Activated T-helper 2 cell treated with anti-CD3 and anti-CD28 coated beads, Interferon-gamma antibody, Interleukin-2, Interleukin-4, amounts not matched to agents 10 μg/mL and 5 μg/mL and 100 μg/mL, durations not matched to agents 14 hours and 24 hours and 36 hours (primary cell): ENCODE measurements at regions not wholly inside any gene's neighbourhood (a gene's known extent, or its start where the extent isn't known, plus 50 kb on each side); places are given as distances from the start of the nearest gene placed in this dataset.

Experiments
- DNase-seq: peaks from one replicate; pipeline ENCODE4 v3.0.0; 2021; ENCODE audit warnings: low spot score
- H3K27ac Mint-ChIP-seq: one replicate; pipeline ENCODE4 v1.8.0; 2021; ENCODE audit warnings: mixed read lengths
- H3K27me3 Mint-ChIP-seq: one replicate; pipeline ENCODE4 v1.8.0; 2021; ENCODE audit warnings: low read depth, mixed read lengths
- H3K36me3 Mint-ChIP-seq: one replicate; pipeline ENCODE4 v1.8.0; 2021; ENCODE audit warnings: low read depth, mixed read lengths
- H3K4me1 Mint-ChIP-seq: one replicate; pipeline ENCODE4 v1.8.0; 2021; ENCODE audit warnings: low read depth, mixed read lengths
- H3K4me3 Mint-ChIP-seq: one replicate; pipeline ENCODE4 v1.8.0; 2021; ENCODE audit warnings: low read depth, mild to moderate bottlenecking, moderate library complexity, mixed read lengths
- H3K9me3 Mint-ChIP-seq: one replicate; pipeline ENCODE4 v1.8.0; 2021; ENCODE audit warnings: mixed read lengths
- intact Hi-C: fragments of 100-400 bp; cut with micrococcal nuclease; formaldehyde crosslinking; loops from one replicate; pipeline ENCODE4 v1.15.1; 2023

GRCh38 chr7:113657603-113658002 is 261.2 kb downstream of the PPP1R3A start:
- Mint-ChIP-seq H3K9me3 (no peaks in the 10 kb centered on the region), H3K4me3 (no peak overlapping the region), H3K27ac (no peak overlapping the region), H3K4me1 (no peaks in the 10 kb centered on the region), H3K36me3 (no peaks in the 10 kb centered on the region), H3K27me3 (no peaks in the 10 kb centered on the region)
- no peak for DNase-seq
- intact Hi-C loops: no loop called here

GRCh38 chr7:113652501-113652900 is 266.3 kb downstream of the PPP1R3A start:
- H3K36me3 Mint-ChIP-seq: no peaks in the 10 kb centered on the region
- intact Hi-C loops: no loop called here
- no peaks in the 10 kb centered on the region for H3K27me3 Mint-ChIP-seq
- no peaks in the 10 kb centered on the region for H3K9me3 Mint-ChIP-seq
- H3K4me1 Mint-ChIP-seq: no peaks in the 10 kb centered on the region
- no peak for DNase-seq
- H3K27ac Mint-ChIP-seq: no peak overlapping the region
- no peak overlapping the region for H3K4me3 Mint-ChIP-seq

DNA sequence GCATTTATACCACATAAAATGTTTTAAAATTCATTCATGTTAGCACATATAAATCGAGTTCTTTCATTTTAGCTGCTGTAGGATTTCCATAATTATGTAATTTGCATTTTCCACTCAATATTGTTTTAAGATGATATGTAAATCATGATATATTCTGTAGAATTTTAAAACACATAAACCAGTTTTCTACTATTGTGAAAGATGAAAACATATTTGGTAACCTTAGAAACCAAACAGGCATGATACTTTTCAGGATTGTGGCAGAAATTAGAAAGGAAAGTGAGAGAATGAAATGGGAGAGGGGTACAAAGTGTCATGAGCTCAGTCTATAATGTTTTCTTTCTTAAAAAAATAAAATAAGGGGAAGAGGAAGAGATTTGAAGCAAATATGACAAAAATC is 269.3 kb downstream of the PPP1R3A start:
- DNase-seq: no peak
- no peak overlapping the region for H3K4me3 Mint-ChIP-seq
- H3K27me3 Mint-ChIP-seq: no peaks in the 10 kb centered on the region
- intact Hi-C loops: no loop called here
- H3K9me3 Mint-ChIP-seq: no peaks in the 10 kb centered on the region
- H3K4me1 Mint-ChIP-seq: no peaks in the 10 kb centered on the region
- H3K36me3 Mint-ChIP-seq: no peaks in the 10 kb centered on the region
- H3K27ac Mint-ChIP-seq: no peak overlapping the region

GRCh38 chr7:113639221-113639620 is 279.6 kb downstream of the PPP1R3A start:
- H3K36me3 Mint-ChIP-seq: no peaks in the 10 kb centered on the region
- H3K9me3 Mint-ChIP-seq: no peaks in the 10 kb centered on the region
- intact Hi-C loops: no loop called here
- H3K4me3 Mint-ChIP-seq: no peak overlapping the region
- no peaks in the 10 kb centered on the region for H3K4me1 Mint-ChIP-seq
- H3K27me3 Mint-ChIP-seq: no peaks in the 10 kb centered on the region
- no peak overlapping the region for H3K27ac Mint-ChIP-seq
- DNase-seq: no peak

- no peak for DNase-seq
- H3K4me3 Mint-ChIP-seq: no peak overlapping the region
- intact Hi-C loops: no loop called here
- no peak overlapping the region for H3K27ac Mint-ChIP-seq
- H3K9me3 Mint-ChIP-seq: no peaks in the 10 kb centered on the region
- no peaks in the 10 kb centered on the region for H3K36me3 Mint-ChIP-seq
- H3K4me1 Mint-ChIP-seq: no peaks in the 10 kb centered on the region
- no peaks in the 10 kb centered on the region for H3K27me3 Mint-ChIP-seq
Measured at GRCh38 chr7:113636727-113637421, 281.9 kb downstream of the PPP1R3A start.

DNA sequence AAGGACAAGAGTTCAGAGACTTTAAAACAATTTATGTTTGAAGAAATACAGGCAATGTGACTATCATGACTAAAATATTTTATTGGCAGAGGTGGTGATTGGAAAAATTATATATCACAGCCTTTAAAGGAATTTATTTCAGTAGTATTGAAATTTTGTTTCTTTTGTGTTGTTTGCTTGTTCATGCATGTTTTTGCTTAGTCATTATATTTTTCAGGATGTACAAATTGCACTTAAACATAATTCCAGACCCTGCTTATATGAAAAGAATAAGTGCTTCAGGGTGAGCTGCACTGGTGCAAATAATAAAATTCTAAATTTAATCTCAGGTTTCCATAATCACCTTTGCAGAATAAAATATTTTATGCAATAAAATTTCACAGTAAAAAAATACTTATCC is 283.3 kb downstream of the PPP1R3A start:
- Mint-ChIP-seq H3K27me3 (no peaks in the 10 kb centered on the region), H3K36me3 (no peaks in the 10 kb centered on the region), H3K27ac (no peak overlapping the region), H3K9me3 (no peaks in the 10 kb centered on the region), H3K4me3 (no peak overlapping the region), H3K4me1 (no peaks in the 10 kb centered on the region)
- intact Hi-C loops: no loop called here
- no peak for DNase-seq

DNA sequence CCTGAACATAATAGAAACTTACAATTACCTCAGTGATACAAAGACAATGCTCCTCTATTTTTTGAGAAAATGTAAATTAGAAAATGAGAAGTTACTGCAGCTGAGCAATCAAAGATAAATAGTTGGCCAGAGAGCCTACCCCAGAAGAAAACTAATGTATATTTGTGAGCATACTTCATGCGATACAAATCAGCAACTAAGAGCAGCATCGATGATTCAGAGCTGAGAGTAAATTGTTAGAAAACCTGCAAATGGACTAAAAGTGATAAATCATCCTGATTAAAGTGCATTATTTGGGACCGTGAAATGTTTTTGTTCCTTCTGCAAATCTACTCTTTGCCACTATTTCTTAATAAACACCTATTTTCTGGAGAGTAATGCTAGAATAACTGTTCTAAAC is 285.7 kb downstream of the PPP1R3A start:
- intact Hi-C loops: no loop called here
- H3K4me3 Mint-ChIP-seq: no peak overlapping the region
- H3K9me3 Mint-ChIP-seq: no peaks in the 10 kb centered on the region
- H3K27ac Mint-ChIP-seq: no peak overlapping the region
- no peaks in the 10 kb centered on the region for H3K36me3 Mint-ChIP-seq
- H3K27me3 Mint-ChIP-seq: no peaks in the 10 kb centered on the region
- DNase-seq: no peak
- H3K4me1 Mint-ChIP-seq: no peaks in the 10 kb centered on the region

GRCh38 chr7:113628948-113629847 is 289.6 kb downstream of the PPP1R3A start:
- Mint-ChIP-seq H3K36me3 (no peaks in the 10 kb centered on the region), H3K9me3 (no peaks in the 10 kb centered on the region), H3K27ac (no peak overlapping the region), H3K27me3 (no peaks in the 10 kb centered on the region), H3K4me1 (no peaks in the 10 kb centered on the region), H3K4me3 (no peak overlapping the region)
- intact Hi-C loops: no loop called here
- no peak for DNase-seq

DNA sequence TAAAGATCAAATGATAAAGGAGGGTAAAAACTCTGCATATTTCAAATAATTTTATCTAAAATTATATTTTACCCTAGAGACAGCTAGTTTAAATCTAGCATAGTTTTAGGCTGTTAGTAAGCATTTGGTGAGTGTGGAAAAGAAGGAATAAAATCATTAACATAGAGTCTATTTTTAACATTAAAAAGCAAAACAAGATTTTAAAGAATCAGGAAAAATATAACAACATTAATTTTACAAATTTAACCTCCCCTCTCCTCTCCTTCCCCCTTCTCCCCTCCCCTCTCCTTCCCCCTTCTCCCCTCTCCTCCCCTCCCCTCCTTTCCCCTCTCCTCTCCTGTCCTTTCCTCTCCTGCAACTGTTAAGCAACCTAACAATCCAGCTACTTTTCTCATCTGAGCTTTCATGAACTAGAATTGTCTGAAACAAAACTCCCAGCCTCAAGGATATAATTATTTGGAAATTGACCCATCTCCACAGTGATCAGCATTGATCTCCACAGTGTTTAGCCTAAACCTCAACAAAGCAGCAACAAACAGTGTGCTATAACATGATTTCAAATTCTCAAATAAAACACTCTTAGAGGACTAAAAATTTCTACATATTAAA is 293.2 kb downstream of the PPP1R3A start:
- no peaks in the 10 kb centered on the region for H3K4me1 Mint-ChIP-seq
- peaks cover 6% of the 10 kb centered on the region for H3K9me3 Mint-ChIP-seq
- H3K27me3 Mint-ChIP-seq: no peaks in the 10 kb centered on the region
- intact Hi-C loops: no loop called here
- H3K27ac Mint-ChIP-seq: no peak overlapping the region
- no peaks in the 10 kb centered on the region for H3K36me3 Mint-ChIP-seq
- H3K4me3 Mint-ChIP-seq: no peak overlapping the region
- DNase-seq: no peak

- H3K4me3 Mint-ChIP-seq: no peak overlapping the region
- peaks cover 13% of the 10 kb centered on the region for H3K9me3 Mint-ChIP-seq
- no peaks in the 10 kb centered on the region for H3K36me3 Mint-ChIP-seq
- no peak for DNase-seq
- no peak overlapping the region for H3K27ac Mint-ChIP-seq
- H3K4me1 Mint-ChIP-seq: no peaks in the 10 kb centered on the region
- intact Hi-C loops: no loop called here
- H3K27me3 Mint-ChIP-seq: no peaks in the 10 kb centered on the region
Measured at GRCh38 chr7:113622796-113623195, 296.0 kb downstream of the PPP1R3A start.

DNA sequence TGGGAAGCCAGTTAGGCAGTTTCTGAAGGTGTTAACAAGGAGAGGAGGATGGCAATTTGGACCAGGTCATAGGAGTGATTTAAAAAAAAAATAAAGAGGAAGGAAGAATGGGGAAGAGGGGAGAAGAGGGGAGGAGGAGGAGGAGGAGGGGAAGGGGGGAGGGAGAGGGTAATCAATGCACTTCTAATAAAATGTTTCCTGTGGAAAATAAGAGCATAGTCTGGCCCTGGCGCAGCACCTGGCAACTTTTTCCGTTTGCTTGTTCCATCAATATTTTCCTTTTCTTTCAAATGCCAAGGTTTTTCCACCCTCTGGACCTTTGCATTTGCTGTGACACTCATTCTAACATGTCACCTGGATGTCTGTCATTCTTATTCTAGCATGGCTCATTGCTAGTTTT is 308.2 kb downstream of the PPP1R3A start:
- DNase-seq: no peak
- Mint-ChIP-seq H3K27ac (no peak overlapping the region), H3K4me3 (no peak overlapping the region), H3K9me3 (no peaks in the 10 kb centered on the region), H3K36me3 (no peaks in the 10 kb centered on the region), H3K27me3 (no peaks in the 10 kb centered on the region), H3K4me1 (no peaks in the 10 kb centered on the region)
- intact Hi-C loops: no loop called here

- Mint-ChIP-seq H3K9me3 (no peaks in the 10 kb centered on the region), H3K27me3 (no peaks in the 10 kb centered on the region), H3K4me1 (no peaks in the 10 kb centered on the region), H3K36me3 (no peaks in the 10 kb centered on the region), H3K27ac (no peak overlapping the region), H3K4me3 (no peak overlapping the region)
- no peak for DNase-seq
- intact Hi-C loops: no loop called here
Measured at GRCh38 chr7:113608782-113609181, 310.0 kb downstream of the PPP1R3A start.

- Mint-ChIP-seq H3K4me3 (no peak overlapping the region), H3K4me1 (no peaks in the 10 kb centered on the region)
Measured at GRCh38 chr7:113606325-113606724, 312.5 kb downstream of the PPP1R3A start.

More at GRCh38 chr7:113606325-113606724, 312.5 kb downstream of the PPP1R3A start:
- DNase-seq: no peak
- intact Hi-C loops: no loop called here
- Mint-ChIP-seq H3K27ac (no peak overlapping the region), H3K36me3 (no peaks in the 10 kb centered on the region), H3K27me3 (no peaks in the 10 kb centered on the region), H3K9me3 (no peaks in the 10 kb centered on the region)
